Endodermal cell (in vitro differentiated cells): ENCODE measurements at regions not wholly inside any gene's neighbourhood (a gene's known extent, or its start where the extent isn't known, plus 50 kb on each side); places are given as distances from the start of the nearest gene placed in this dataset.
A peak's percentile ranks its signal among the peaks of the same experiment; 100 is the strongest.

Experiments used
- DNase-seq: peaks from one replicate; pipeline ENCODE4 v3.0.0-alpha.2; 2017
- H3K27ac ChIP-seq: 2 replicates; pipeline ENCODE4 v1.5.1; 2013; ENCODE audit warnings: mild to moderate bottlenecking, low read depth, low read length, moderate library complexity
- H3K27me3 ChIP-seq: 2 replicates; pipeline ENCODE4 v1.6.1; 2013; ENCODE audit warnings: mild to moderate bottlenecking, low read length, moderate library complexity; ENCODE audit not compliant: insufficient read depth, control insufficient read depth, poor library complexity, severe bottlenecking
- H3K36me3 ChIP-seq: 2 replicates; pipeline ENCODE4 v1.7.0; 2013; ENCODE audit warnings: mild to moderate bottlenecking, low read length, moderate library complexity; ENCODE audit not compliant: control insufficient read depth, insufficient read depth
- H3K4me1 ChIP-seq: one replicate; pipeline ENCODE4 v1.7.0; 2013; ENCODE audit warnings: low read length; ENCODE audit not compliant: control insufficient read depth, insufficient read depth
- H3K4me3 ChIP-seq: 2 replicates; pipeline ENCODE4 v1.5.1; 2013; ENCODE audit warnings: mild to moderate bottlenecking, low read length, moderate library complexity
- H3K9ac ChIP-seq: 2 replicates; pipeline ENCODE4 v1.6.1; 2013; ENCODE audit warnings: mild to moderate bottlenecking, low read length, moderate library complexity; ENCODE audit not compliant: poor library complexity, severe bottlenecking; ENCODE audit errors: extremely low read depth
- H3K9me3 ChIP-seq: 2 replicates; pipeline ENCODE4 v1.6.1; 2013; ENCODE audit warnings: mild to moderate bottlenecking, low read length, moderate library complexity; ENCODE audit not compliant: control insufficient read depth
- H3K27ac Mint-ChIP-seq: 2 replicates; pipeline ENCODE4 v1.8.0; 2020; ENCODE audit warnings: mixed read lengths
- H3K27me3 Mint-ChIP-seq: 2 replicates; pipeline ENCODE4 v1.8.0; 2021; ENCODE audit warnings: mild to moderate bottlenecking, mixed read lengths; ENCODE audit not compliant: insufficient read depth
- H3K36me3 Mint-ChIP-seq: 2 replicates; pipeline ENCODE4 v1.8.0; 2020; ENCODE audit warnings: low read depth, mixed read lengths
- H3K4me1 Mint-ChIP-seq: 2 replicates; pipeline ENCODE4 v1.8.0; 2020; ENCODE audit warnings: mixed read lengths
- H3K4me3 Mint-ChIP-seq: 2 replicates; pipeline ENCODE4 v1.8.0; 2020; ENCODE audit warnings: mild to moderate bottlenecking, moderate library complexity, mixed read lengths
- H3K9me3 Mint-ChIP-seq: 2 replicates; pipeline ENCODE4 v1.8.0; 2020; ENCODE audit warnings: mild to moderate bottlenecking, mixed read lengths
- WGBS, 2 experiments: methylation state at CpG; one replicate each; pipeline versions ENCODE4 v1.1.5 to v1.1.7; 2013; ENCODE audit warnings: missing lambda C conversion rate in 2 of 2, mixed read lengths in 1 of 2; ENCODE audit not compliant: insufficient coverage in 1 of 2, insufficient read length in 1 of 2; 5-methylcytosine and 5-hydroxymethylcytosine counted together
- TF ChIP-seq, protein P1 (sequence below): fragments of 200-600 bp; sonication (generic); conservative IDR thresholded peaks from 2 replicates; pipeline ENCODE4 v1.5.0; 2021; ENCODE audit warnings: antibody characterized with exemption, mild to moderate bottlenecking

DNA sequence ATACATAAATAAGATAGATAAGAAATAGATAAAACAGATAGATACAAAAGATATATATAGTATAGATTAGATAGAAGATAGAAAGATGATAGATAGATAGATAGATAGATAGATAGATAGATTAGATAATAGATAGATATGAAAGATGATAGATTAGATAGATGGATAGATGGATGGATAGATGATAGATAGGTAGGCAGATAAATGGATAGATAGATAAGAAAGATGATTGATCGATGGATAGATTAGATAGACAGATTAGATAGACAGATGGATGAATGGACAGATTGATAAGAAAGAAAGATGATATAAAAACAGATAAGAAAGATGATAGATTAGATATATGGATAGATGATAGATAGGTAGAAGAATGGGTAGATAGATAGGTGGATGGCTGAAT, 90.3 kb downstream of the SMIM20 start:
- H3K9ac ChIP-seq, result no peak overlapping the region
- no peaks in the 10 kb centered on the region for H3K4me1 ChIP-seq
- no peak overlapping the region for H3K27ac ChIP-seq
- peaks cover 2% of the 10 kb centered on the region for H3K27me3 Mint-ChIP-seq
- H3K4me3 ChIP-seq, result no peak overlapping the region
- H3K9me3 Mint-ChIP-seq, result peaks cover 10% of the 10 kb centered on the region
- H3K9me3 ChIP-seq, result peaks cover 22% of the 10 kb centered on the region
- no peaks in the 10 kb centered on the region for H3K36me3 ChIP-seq
- no peaks in the 10 kb centered on the region for H3K36me3 Mint-ChIP-seq
- WGBS, 2 experiments, result 94 to 100% methylated on average over 1 of the region's 1 CpG
- no peak for DNase-seq
- no peak overlapping the region for H3K27ac Mint-ChIP-seq
- no peaks in the 10 kb centered on the region for H3K27me3 ChIP-seq
- TF ChIP-seq, protein P1, sequence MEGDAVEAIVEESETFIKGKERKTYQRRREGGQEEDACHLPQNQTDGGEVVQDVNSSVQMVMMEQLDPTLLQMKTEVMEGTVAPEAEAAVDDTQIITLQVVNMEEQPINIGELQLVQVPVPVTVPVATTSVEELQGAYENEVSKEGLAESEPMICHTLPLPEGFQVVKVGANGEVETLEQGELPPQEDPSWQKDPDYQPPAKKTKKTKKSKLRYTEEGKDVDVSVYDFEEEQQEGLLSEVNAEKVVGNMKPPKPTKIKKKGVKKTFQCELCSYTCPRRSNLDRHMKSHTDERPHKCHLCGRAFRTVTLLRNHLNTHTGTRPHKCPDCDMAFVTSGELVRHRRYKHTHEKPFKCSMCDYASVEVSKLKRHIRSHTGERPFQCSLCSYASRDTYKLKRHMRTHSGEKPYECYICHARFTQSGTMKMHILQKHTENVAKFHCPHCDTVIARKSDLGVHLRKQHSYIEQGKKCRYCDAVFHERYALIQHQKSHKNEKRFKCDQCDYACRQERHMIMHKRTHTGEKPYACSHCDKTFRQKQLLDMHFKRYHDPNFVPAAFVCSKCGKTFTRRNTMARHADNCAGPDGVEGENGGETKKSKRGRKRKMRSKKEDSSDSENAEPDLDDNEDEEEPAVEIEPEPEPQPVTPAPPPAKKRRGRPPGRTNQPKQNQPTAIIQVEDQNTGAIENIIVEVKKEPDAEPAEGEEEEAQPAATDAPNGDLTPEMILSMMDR, result no peak
- H3K4me3 Mint-ChIP-seq, result no peak overlapping the region
- H3K4me1 Mint-ChIP-seq, result no peaks in the 10 kb centered on the region

DNA sequence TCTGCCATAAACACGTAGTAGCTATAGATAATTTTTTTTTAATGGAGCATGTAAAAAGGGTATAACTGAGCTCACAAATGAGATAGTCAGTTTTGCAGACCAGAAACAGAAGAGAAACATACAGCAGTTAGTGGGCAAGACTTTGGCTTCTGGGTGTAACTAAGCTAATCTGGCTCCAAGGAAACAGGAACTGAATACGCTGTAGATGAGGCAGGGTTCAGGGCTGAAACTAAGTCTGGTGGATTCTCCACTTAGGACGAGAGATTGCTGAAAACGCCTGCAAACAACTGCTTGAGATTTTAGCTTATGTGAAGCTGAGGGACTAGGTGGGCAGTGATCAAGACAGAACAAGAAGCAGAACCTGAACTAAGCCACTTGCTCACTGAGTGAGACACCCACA, 91.7 kb downstream of the SMIM20 start:
- H3K27ac ChIP-seq, result no peak overlapping the region
- 82 to 88% methylated on average over 2 to 4 of the region's 4 CpGs for WGBS, 2 experiments
- no peaks in the 10 kb centered on the region for H3K27me3 ChIP-seq
- peaks cover 27% of the 10 kb centered on the region for H3K9me3 ChIP-seq
- no peaks in the 10 kb centered on the region for H3K36me3 ChIP-seq
- no peaks in the 10 kb centered on the region for H3K4me1 ChIP-seq
- Mint-ChIP-seq H3K27me3 (peaks cover 2% of the 10 kb centered on the region), H3K9me3 (peaks cover 17% of the 10 kb centered on the region), H3K4me3 (no peak overlapping the region), H3K36me3 (no peaks in the 10 kb centered on the region), H3K27ac (no peak overlapping the region), H3K4me1 (peaks cover 6% of the 10 kb centered on the region)
- DNase-seq, result no peak
- TF ChIP-seq, protein P1, result no peak
- H3K4me3 ChIP-seq, result no peak overlapping the region
- no peak overlapping the region for H3K9ac ChIP-seq

DNA sequence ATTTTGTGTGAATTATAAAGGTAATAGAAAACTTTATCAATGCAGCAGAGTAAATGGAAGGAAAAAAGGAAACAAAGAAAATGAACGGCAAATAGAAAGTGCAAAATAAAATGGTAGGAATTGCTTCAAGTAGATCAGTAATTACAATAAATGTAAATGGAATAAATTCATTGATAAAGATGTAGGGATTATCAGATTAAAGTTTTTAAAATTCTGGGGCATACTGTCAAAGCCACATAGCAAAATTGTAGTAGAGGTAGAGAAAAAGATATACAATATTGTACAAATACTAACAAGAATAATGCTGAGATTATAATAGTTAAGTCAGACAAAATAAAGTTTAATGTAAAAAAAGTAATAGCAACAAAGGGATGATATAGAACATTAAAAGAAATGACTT, 94.7 kb downstream of the SMIM20 start:
- Histone ChIP-seq H3K27me3 (no peaks in the 10 kb centered on the region), H3K27ac (no peak overlapping the region), H3K4me3 (peak overlapping the region; percentile 28), H3K36me3 (no peaks in the 10 kb centered on the region), H3K9ac (no peak overlapping the region), H3K4me1 (no peaks in the 10 kb centered on the region), H3K9me3 (peaks cover 27% of the 10 kb centered on the region)
- H3K9me3 Mint-ChIP-seq, result peaks cover 17% of the 10 kb centered on the region
- H3K4me3 Mint-ChIP-seq, result no peak overlapping the region
- no peaks in the 10 kb centered on the region for H3K36me3 Mint-ChIP-seq
- DNase-seq, result no peak
- 0% methylated on average over 1 of the region's 1 CpG for WGBS, 2 experiments
- TF ChIP-seq, protein P1, result no peak
- H3K27me3 Mint-ChIP-seq, result peaks cover 1% of the 10 kb centered on the region
- H3K27ac Mint-ChIP-seq, result no peak overlapping the region
- H3K4me1 Mint-ChIP-seq, result peaks cover 6% of the 10 kb centered on the region
